A673 (cell line): ENCODE measurements at regions not wholly inside any gene's neighbourhood (a gene's known extent, or its start where the extent isn't known, plus 50 kb on each side); places are given as distances from the start of the nearest gene placed in this dataset.

Experiments
- CTCF ChIP-seq: fragments of 300-800, 200-600 bp; sonication (generic); conservative IDR thresholded peaks from 2 replicates; pipeline ENCODE4 v1.5.1; 2017; ENCODE audit warnings: low read depth, mild to moderate bottlenecking, antibody characterized with exemption, low read length, moderate library complexity, mixed read lengths
- EZH2 ChIP-seq: fragments of 200-600 bp; sonication (generic); IDR thresholded peaks from 2 replicates; pipeline ENCODE4 v1.6.1; 2017; ENCODE audit warnings: borderline replicate concordance, low read depth, mild to moderate bottlenecking, mixed read lengths, antibody characterized with exemption, low read length; ENCODE audit not compliant: poor library complexity, severe bottlenecking

- TF ChIP-seq CTCF (no peak), EZH2 (no peak)
Observed at GRCh38 chr6:85314586-85314985, 135.3 kb upstream of the NT5E start.
